ENCODE measurements at regions not wholly inside any gene's neighbourhood (a gene's known extent, or its start where the extent isn't known, plus 50 kb on each side); places are given as distances from the start of the nearest gene placed in this dataset.

GRCh38 chr12:107355004-107355565, 261.7 kb upstream of the CRY1 start:
- BruUV-seq (replicated peaks): no TSS peak
- H3K27ac ChIP-seq (ENCODE audit: extremely low read length, insufficient read depth, low read length): peak overlapping the region; percentile 34
- peak overlapping the region; percentile 15; the same call in 1 of the 2 replicates for H3K9ac ChIP-seq (ENCODE audit: insufficient read depth, low read depth, low read length)
- no peaks in the 10 kb centered on the region for H3K27me3 ChIP-seq (ENCODE audit: control insufficient read depth in 1 of 2, insufficient read depth in 2 of 2, low read length in 2 of 2)
- H3K4me3 ChIP-seq (replicated peaks in 1 of 3; ENCODE audit: insufficient read depth in 1 of 3, low read depth in 2 of 3, low read length in 3 of 3): no peak overlapping the region
- FAIRE-seq (no peak), ATAC-seq (no peak), DNase-seq (ENCODE audit: low spot score) (no peak)
- CTCF ChIA-PET (ENCODE audit: low intra/inter-chr PET ratio, low total read pairs): no interaction called here
- WGBS (ENCODE audit: low lambda C conversion rate): 56% methylated on average over 8 of the region's 10 CpGs
- peak overlapping the region; percentile 32; the same call in 1 of the 2 replicates for H3K4me2 ChIP-seq (ENCODE audit: low read depth, low read length)
- H4K20me1 ChIP-seq (ENCODE audit: insufficient read depth, low read length): no peaks in the 10 kb centered on the region
- H3K4me1 ChIP-seq (ENCODE audit: insufficient read depth, low read length): peaks cover 71% of the 10 kb centered on the region
- in situ Hi-C loops (cut with HindIII; ENCODE audit: extremely low pct_ligation_motif_present, low pct_unique_long_range_greater_than_20kb) (no loop called here), intact Hi-C loops (cut with micrococcal nuclease; ENCODE audit: unreplicated experiment) (no loop called here)
- POLR2A ChIA-PET: no interaction called here
- H3K36me3 ChIP-seq (replicated peaks in 1 of 2; ENCODE audit: control insufficient read depth in 1 of 2, insufficient read depth in 2 of 2, low read length in 2 of 2): no peaks in the 10 kb centered on the region
- H3K79me2 ChIP-seq (ENCODE audit: insufficient read depth, low read length): peaks cover 3% of the 10 kb centered on the region
- no peak overlapping the region for H2AFZ ChIP-seq (ENCODE audit: low read length)
- TF ChIP-seq ZNF687 (CRISPR knock-in tag; IDR thresholded peaks at IDR 0.05): peak; percentile 50
- no peak for TF ChIP-seq ZNF580 (CRISPR knock-in tag; IDR thresholded peaks at IDR 0.05; ENCODE audit: borderline replicate concordance, low read depth)
- TF ChIP-seq ZNF678 (CRISPR knock-in tag; IDR thresholded peaks at IDR 0.05): no peak
- TF ChIP-seq CBX2 (IDR thresholded peaks at IDR 0.05; ENCODE audit: low read depth, low read length): no peak
- TF ChIP-seq CBX2 (CRISPR knock-in tag; IDR thresholded peaks at IDR 0.05; ENCODE audit: low read depth): no peak
- TF ChIP-seq MAX (IDR thresholded peaks at IDR 0.05): peak; percentile 32; the same call in 1 of the 2 replicates
- TF ChIP-seq ZNF569 (CRISPR knock-in tag; IDR thresholded peaks at IDR 0.05; ENCODE audit: borderline replicate concordance): no peak
- TF ChIP-seq KDM5B (CRISPR knock-in tag; IDR thresholded peaks at IDR 0.05; ENCODE audit: borderline replicate concordance): no peak
- TF ChIP-seq, protein P1, sequence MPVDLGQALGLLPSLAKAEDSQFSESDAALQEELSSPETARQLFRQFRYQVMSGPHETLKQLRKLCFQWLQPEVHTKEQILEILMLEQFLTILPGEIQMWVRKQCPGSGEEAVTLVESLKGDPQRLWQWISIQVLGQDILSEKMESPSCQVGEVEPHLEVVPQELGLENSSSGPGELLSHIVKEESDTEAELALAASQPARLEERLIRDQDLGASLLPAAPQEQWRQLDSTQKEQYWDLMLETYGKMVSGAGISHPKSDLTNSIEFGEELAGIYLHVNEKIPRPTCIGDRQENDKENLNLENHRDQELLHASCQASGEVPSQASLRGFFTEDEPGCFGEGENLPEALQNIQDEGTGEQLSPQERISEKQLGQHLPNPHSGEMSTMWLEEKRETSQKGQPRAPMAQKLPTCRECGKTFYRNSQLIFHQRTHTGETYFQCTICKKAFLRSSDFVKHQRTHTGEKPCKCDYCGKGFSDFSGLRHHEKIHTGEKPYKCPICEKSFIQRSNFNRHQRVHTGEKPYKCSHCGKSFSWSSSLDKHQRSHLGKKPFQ (CRISPR knock-in tag; IDR thresholded peaks at IDR 0.05; ENCODE audit: insufficient replicate concordance): no peak
- H3K9me3 ChIP-seq (ENCODE audit: low read length): peaks cover 4% of the 10 kb centered on the region; the same call in 1 of the 2 replicates
